Skeletal muscle tissue (tissue), 1 donor: ENCODE measurements at regions not wholly inside any gene's neighbourhood (a gene's known extent, or its start where the extent isn't known, plus 50 kb on each side); places are given as distances from the start of the nearest gene placed in this dataset. TPM values are rescaled to one million over a fixed set of nuclear protein-coding genes. Genes with fewer than 3 reads are reported as not detected.

Experiments used
- small RNA-seq: library from RNA; depleted of rRNA; stranded (forward); fragments of <200 nt; gene quantifications from one replicate; pipeline ENCODE3, GENCODE V24; 2014

Small RNA genes lying in the stretch of these regions (small RNA-seq; reads per million reads assigned to genes)
- gene AC026951.2 = not detected
- gene RF00425 = not detected
